Subcutaneous abdominal adipose tissue (tissue), 5 donors: ENCODE measurements at regions not wholly inside any gene's neighbourhood (a gene's known extent, or its start where the extent isn't known, plus 50 kb on each side); places are given as distances from the start of the nearest gene placed in this dataset.

ENCODE experiments used
- H3K27ac ChIP-seq: one replicate; pipeline ENCODE4 v1.7.0; 2013; ENCODE audit warnings: low read depth, mild to moderate bottlenecking, inconsistent platforms, low read length, moderate library complexity
- H3K27me3 ChIP-seq, 5 donors: one replicate each; pipeline ENCODE4 v1.7.0; 2013; ENCODE audit warnings: low read length in 5 of 5, inconsistent platforms in 1 of 5; ENCODE audit not compliant: control insufficient read depth in 5 of 5, insufficient read depth in 4 of 5
- H3K36me3 ChIP-seq, 5 donors: one replicate each; pipeline ENCODE4 v1.7.0; 2013; ENCODE audit warnings: low read length in 5 of 5; ENCODE audit not compliant: control insufficient read depth in 5 of 5, insufficient read depth in 5 of 5
- H3K4me1 ChIP-seq, 5 donors: one replicate each; pipeline ENCODE4 v1.7.0; 2013; ENCODE audit warnings: low read length in 5 of 5, mild to moderate bottlenecking in 3 of 5, moderate library complexity in 1 of 5; ENCODE audit not compliant: control insufficient read depth in 5 of 5, insufficient read depth in 5 of 5
- H3K4me3 ChIP-seq, 5 donors: one replicate each; pipeline ENCODE4 v1.7.0; 2013; ENCODE audit warnings: low read length in 5 of 5, low read depth in 1 of 5
- H3K9ac ChIP-seq, 5 donors: one replicate each; pipeline ENCODE4 v1.7.0; 2013; ENCODE audit warnings: low read length in 5 of 5, mild to moderate bottlenecking in 4 of 5, moderate library complexity in 3 of 5
- H3K9me3 ChIP-seq, 5 donors: one replicate each; pipeline ENCODE4 v1.7.0; 2013; ENCODE audit warnings: low read length in 5 of 5; ENCODE audit not compliant: control insufficient read depth in 5 of 5
- donor health status: healthy.
- donor health status: healthy.
- donor health status: healthy.
- donor health status: healthy.
- donor health status: healthy.

DNA sequence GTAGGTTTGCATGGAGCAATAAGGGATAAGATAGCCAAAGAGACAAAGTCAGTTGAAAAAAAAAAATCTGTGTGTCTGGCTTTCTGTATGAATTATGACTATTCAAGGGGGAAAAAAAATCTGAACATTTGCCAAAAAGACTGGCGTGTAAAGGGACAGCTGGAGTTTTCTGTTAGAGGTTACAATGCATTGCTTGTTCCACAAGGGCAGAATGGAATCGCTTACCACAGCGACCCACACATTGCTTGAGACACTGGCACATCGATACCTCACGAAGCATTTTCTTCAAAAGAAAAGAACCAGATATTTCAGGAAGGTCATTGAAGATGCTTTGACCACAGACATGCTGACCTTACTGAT, 327.8 kb downstream of the TMEM167A start:
- Histone ChIP-seq H3K9me3 (peaks cover 0 to 5% (median 0%) of the 10 kb centered on the region in 5 donors), H3K9ac (no peak overlapping the region), H3K36me3 (no peaks in the 10 kb centered on the region), H3K27ac (no peak overlapping the region), H3K4me1 (peaks cover 0 to 26% (median 6%) of the 10 kb centered on the region in 5 donors), H3K4me3 (no peak overlapping the region), H3K27me3 (no peaks in the 10 kb centered on the region)

DNA sequence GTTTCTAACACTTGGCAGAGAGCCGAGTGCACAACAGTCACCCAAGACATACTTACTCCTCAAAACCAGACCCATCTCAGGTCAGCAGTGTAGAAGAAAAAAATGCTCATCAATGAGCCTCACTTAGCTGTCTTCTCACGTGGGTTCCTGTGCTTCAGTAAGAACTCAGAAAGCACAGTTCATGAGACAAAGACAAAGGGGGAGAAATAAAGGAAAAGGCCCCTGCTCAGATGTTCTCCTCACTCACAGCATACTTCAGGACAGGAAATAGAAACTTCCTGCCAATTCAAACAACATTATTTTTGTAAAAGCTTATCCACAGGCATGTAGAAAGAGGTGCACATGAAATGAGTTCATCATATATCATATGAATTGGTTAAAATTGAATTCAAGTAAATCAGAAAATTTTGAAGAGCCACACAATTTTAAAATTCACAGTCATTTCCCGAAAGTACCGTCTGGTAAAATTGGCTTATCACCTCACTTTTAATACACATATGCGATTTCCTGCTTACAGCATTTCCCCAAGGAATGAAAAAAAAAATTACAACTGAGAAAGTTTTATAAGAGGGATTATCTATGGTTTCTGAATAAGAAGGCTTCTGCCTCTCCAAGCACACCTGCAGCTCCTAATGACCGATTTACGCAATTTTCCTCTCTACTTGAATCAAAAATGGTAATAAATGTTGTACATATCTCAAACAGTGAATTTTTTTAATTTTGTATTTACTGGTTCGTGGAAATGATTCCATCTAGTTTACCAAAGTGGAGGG, 328.3 kb downstream of the TMEM167A start:
- no peak overlapping the region for H3K27ac ChIP-seq
- H3K9me3 ChIP-seq: peaks cover 0 to 5% (median 0%) of the 10 kb centered on the region in 5 donors
- no peaks in the 10 kb centered on the region for H3K27me3 ChIP-seq
- no peak overlapping the region for H3K9ac ChIP-seq
- peaks cover 0 to 26% (median 6%) of the 10 kb centered on the region in 5 donors for H3K4me1 ChIP-seq
- H3K36me3 ChIP-seq: no peaks in the 10 kb centered on the region
- no peak overlapping the region for H3K4me3 ChIP-seq

DNA sequence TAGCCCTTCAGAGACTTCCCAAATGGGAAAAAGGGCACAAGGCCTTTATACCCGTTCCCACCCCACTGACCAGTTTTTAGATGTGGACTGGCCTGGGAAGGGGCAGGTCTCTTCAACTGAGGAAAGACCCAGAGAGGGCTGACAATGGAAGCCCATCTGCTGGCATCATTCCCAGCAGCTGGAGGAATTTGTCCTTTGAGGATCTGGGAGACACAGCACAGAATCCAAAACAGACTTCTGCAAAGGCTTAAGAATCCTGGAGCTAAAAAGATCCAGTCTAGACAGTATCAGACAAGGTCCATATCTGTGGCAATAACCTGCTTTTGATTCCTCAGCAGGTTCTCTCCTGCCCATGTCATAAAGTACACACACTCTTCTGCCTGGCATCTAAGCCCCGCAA, 329.2 kb downstream of the TMEM167A start:
- peaks cover 0 to 5% (median 0%) of the 10 kb centered on the region in 5 donors for H3K9me3 ChIP-seq
- H3K36me3 ChIP-seq: no peaks in the 10 kb centered on the region
- H3K27ac ChIP-seq: no peak overlapping the region
- H3K4me3 ChIP-seq: no peak overlapping the region
- no peaks in the 10 kb centered on the region for H3K27me3 ChIP-seq
- no peak overlapping the region for H3K9ac ChIP-seq
- peaks cover 0 to 26% (median 6%) of the 10 kb centered on the region in 5 donors for H3K4me1 ChIP-seq

DNA sequence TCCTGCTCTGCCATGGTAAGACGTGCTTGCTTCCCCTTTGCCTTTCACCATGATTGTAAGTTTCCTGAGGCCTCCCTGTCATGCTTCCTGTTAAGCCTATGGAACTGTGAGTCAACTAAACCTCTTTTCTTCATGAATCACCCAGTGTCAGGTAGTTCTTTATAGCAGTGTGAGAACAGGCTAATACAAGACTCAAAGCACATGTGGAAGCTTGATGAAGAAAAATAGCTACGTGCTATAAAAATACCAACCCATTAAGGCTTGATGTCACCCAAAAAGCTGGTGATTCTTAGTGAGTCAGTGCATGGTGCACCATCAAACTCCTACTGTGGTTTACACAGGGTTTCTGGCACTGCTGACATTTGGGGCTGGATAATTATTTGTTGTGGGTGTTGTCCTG, 332.2 kb downstream of the TMEM167A start:
- Histone ChIP-seq H3K9ac (no peak overlapping the region), H3K27ac (no peak overlapping the region), H3K4me3 (no peak overlapping the region), H3K27me3 (no peaks in the 10 kb centered on the region), H3K36me3 (no peaks in the 10 kb centered on the region), H3K4me1 (peaks cover 0 to 26% (median 6%) of the 10 kb centered on the region in 5 donors), H3K9me3 (no peaks in the 10 kb centered on the region)

DNA sequence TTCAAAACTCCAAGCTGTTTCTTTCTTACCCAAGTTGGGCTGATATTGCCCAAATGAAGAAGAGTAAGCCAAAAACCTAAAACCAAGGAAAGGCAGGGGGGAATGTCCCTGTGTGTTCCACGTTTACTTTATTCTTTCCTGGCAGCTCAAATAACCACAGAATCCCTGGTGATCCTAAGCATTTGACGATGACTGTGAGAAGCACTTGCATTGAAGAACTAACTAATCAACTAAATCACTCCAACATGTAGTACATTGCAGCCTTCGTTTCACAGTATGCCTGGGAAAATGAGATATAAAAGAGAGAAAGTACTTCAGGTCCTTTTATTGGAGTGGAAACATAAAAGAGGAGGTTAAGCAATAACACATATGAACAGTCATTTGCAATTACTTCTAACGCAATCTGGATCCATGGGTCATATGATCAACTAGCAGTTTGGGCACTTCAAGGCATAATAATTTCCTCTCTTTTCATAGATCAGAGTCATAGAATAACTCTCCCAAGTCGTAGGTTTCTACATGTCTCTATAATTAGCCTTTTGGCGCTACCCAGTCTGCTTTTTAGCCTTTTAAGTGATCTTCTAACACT, 338.4 kb downstream of the TMEM167A start:
- no peak overlapping the region for H3K9ac ChIP-seq
- H3K27me3 ChIP-seq: no peaks in the 10 kb centered on the region
- H3K9me3 ChIP-seq: no peaks in the 10 kb centered on the region
- H3K4me1 ChIP-seq: no peaks in the 10 kb centered on the region
- H3K36me3 ChIP-seq: no peaks in the 10 kb centered on the region
- no peak overlapping the region for H3K27ac ChIP-seq
- no peak overlapping the region for H3K4me3 ChIP-seq

DNA sequence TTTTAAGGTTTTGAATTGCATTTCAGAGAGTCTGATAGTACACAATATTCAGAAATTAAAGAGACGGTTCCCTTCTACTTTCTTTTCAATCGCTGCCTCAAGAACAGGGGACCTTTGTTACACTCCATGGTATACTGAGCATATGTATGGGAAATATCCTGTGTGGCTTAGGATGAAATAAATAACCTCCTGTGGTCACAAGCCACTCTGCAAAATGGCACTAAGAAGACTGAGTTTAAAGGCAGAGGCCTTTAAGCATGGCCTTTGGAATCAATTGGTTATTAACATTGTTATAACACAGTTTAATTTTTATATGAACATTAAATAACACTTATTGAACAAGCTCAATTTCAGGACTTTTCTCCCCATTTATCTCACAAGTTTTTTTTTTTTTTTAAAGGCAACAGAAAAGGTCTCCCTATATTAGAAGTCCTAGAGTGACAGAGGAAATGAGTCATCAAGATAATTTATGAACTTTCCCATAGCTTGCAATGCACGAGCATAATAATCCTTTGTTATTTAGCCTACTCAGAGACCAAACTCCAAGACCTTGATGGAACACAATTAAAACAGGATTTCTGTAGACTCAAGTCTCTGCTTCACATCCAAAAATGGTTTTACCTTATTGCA, 341.9 kb downstream of the TMEM167A start:
- no peaks in the 10 kb centered on the region for H3K36me3 ChIP-seq
- no peaks in the 10 kb centered on the region for H3K4me1 ChIP-seq
- H3K27me3 ChIP-seq: no peaks in the 10 kb centered on the region
- H3K4me3 ChIP-seq: no peak overlapping the region
- no peak overlapping the region for H3K27ac ChIP-seq
- H3K9ac ChIP-seq: no peak overlapping the region
- H3K9me3 ChIP-seq: no peaks in the 10 kb centered on the region

DNA sequence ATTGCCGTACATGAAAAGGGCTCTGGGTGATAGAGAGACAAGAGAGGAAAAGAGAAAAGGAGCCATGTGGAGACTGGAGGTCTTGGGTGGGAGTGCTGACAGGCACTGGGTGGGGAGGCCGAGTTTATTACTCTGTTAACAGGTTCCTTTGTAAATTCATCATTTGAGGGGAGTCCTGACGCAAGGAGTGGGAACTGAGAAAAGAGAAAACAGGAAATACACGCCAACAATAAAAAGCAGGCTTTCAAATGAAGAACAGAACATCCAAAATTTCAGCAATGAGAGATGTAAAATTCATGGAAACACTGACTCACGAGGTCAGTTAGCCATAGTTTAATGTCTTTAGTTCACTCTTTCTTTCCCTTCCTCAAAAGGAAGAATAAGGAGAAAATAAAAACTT, 342.8 kb downstream of the TMEM167A start:
- Histone ChIP-seq H3K27me3 (no peaks in the 10 kb centered on the region), H3K36me3 (no peaks in the 10 kb centered on the region), H3K4me3 (no peak overlapping the region), H3K9ac (no peak overlapping the region), H3K9me3 (no peaks in the 10 kb centered on the region), H3K4me1 (no peaks in the 10 kb centered on the region), H3K27ac (no peak overlapping the region)

DNA sequence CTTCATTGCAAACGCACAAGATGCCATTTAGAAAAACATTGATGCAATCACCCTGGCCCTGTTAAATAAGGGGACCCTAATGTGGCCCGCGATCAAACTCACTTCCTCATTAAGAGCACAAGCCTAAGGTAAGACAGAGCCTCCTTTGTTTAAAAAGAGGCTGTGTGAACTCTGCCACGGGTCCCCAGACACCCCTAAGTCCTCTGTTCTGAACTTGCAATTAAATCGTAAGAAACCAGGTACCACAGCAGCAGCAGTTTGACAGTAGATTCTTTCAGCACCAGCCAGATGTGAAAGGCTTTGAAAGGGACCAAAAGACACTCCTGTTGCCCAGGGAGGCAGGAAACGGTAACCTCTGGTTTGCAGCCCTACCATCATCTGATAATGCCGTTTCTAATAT, 346.3 kb downstream of the TMEM167A start:
- Histone ChIP-seq H3K27ac (no peak overlapping the region), H3K27me3 (no peaks in the 10 kb centered on the region), H3K36me3 (no peaks in the 10 kb centered on the region), H3K4me1 (no peaks in the 10 kb centered on the region), H3K9me3 (no peaks in the 10 kb centered on the region), H3K9ac (no peak overlapping the region), H3K4me3 (no peak overlapping the region)

DNA sequence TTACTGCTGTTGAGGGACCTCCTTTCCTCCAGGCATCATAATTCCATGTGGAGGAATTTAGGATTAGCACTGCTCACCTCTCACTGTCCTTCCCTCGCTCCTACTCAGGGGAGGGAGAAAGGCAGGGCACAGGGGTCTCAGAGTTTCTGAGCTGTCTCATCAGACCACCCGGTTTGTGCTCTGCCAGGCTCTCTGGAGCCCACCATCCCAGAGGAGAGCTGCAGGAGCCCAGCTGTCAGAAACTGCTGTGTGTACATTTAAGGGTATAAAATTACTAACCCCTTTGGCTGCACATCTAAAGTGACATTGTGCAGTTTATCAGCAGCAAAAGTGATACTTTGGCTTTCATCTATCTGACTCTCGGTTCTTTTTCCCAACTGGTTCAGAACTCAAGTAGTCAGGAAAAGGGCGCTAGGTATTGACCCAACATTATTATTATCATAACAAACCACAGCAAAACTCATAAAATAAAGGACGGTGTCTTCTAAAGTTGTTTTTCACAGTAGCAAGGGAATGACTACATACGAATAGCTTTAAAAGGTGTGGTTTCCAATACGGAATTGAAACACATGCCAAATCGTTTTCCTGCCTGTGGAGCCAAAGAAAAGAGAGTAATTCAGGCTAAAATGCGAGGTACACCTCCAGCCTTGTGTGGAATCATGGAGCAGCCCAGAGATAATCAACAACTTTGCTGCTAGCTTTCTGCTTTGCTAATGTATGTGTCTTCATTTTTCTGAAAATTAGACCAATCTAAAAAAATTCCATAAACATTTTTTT, 348.1 kb downstream of the TMEM167A start:
- H3K9ac ChIP-seq: no peak overlapping the region
- H3K36me3 ChIP-seq: no peaks in the 10 kb centered on the region
- no peaks in the 10 kb centered on the region for H3K4me1 ChIP-seq
- no peak overlapping the region for H3K27ac ChIP-seq
- peak overlapping the region in 1 of 5 donors; percentile 2 for H3K4me3 ChIP-seq
- no peaks in the 10 kb centered on the region for H3K27me3 ChIP-seq
- no peaks in the 10 kb centered on the region for H3K9me3 ChIP-seq

DNA sequence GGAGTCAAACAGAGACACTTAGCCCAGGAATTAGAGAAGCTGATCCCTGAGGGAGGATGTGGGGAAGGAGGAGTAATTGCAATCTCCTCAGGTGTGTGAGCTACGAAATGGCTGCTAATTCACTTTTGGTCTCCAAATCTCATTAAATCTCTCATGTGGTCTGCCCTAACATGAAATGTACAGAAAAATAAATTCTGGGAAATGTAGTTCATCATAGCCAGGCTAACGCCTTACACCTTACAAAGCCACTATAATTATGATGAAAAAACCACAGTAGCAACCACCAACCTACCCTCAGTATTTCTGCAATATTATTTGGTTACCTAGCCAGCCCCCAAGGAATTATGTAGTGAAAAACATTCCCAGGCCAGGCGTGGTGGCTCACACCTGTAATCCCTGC, 354.0 kb downstream of the TMEM167A start:
- no peak overlapping the region for H3K9ac ChIP-seq
- no peak overlapping the region for H3K4me3 ChIP-seq
- H3K27me3 ChIP-seq: no peaks in the 10 kb centered on the region
- H3K4me1 ChIP-seq: peaks cover 0 to 9% (median 0%) of the 10 kb centered on the region in 5 donors
- no peaks in the 10 kb centered on the region for H3K36me3 ChIP-seq
- H3K27ac ChIP-seq: no peak overlapping the region
- no peaks in the 10 kb centered on the region for H3K9me3 ChIP-seq
